SK-N-MC (cell line): ENCODE measurements at regions not wholly inside any gene's neighbourhood (a gene's known extent, or its start where the extent isn't known, plus 50 kb on each side); places are given as distances from the start of the nearest gene placed in this dataset.

ENCODE experiments used
- EZH2 ChIP-seq: fragments of 200-600 bp; sonication (generic); IDR thresholded peaks from one replicate; pipeline ENCODE4 v1.6.1; 2017; ENCODE audit warnings: antibody characterized with exemption
- POLR2AphosphoS5 ChIP-seq: IDR thresholded peaks from 2 replicates; pipeline ENCODE4 v1.6.1; 2012; ENCODE audit warnings: mild to moderate bottlenecking, low read depth, low read length, borderline replicate concordance

GRCh38 chr7:17501441-17502212, 203.2 kb downstream of the AHR start:
- no peak for TF ChIP-seq POLR2AphosphoS5
- no peak for TF ChIP-seq EZH2
